ENCODE measurements at regions not wholly inside any gene's neighbourhood (a gene's known extent, or its start where the extent isn't known, plus 50 kb on each side); places are given as distances from the start of the nearest gene placed in this dataset.
"Not testable (repeated sequence)": the region's sequence is repeated elsewhere in the genome, so short reads cannot be mapped to it uniquely, and the experiment has no call there.

GRCh38 chr4:160117686-160118085 is 1014.8 kb downstream of the RAPGEF2 start:
- Histone ChIP-seq H4K20me1 (ENCODE audit: control insufficient read depth, extremely low read depth, insufficient read depth, low read length) (no peaks in the 10 kb centered on the region), H3K4me2 (ENCODE audit: control insufficient read depth, extremely low read depth, insufficient read depth, low read depth, low read length) (no peak overlapping the region), H2AFZ (ENCODE audit: control insufficient read depth, low read length) (no peak overlapping the region), H3K4me1 (ENCODE audit: control insufficient read depth, extremely low read depth, insufficient read depth, low read length) (no peaks in the 10 kb centered on the region), H3K4me3 (ENCODE audit: control insufficient read depth in 2 of 3, extremely low read depth in 1 of 3, insufficient read depth in 2 of 3, low read depth in 1 of 3, low read length in 3 of 3) (no peak overlapping the region), H3K9me3 (ENCODE audit: control insufficient read depth, low read depth, low read length) (no peaks in the 10 kb centered on the region), H3K27me3 (ENCODE audit: control insufficient read depth, extremely low read depth, insufficient read depth, low read length) (no peaks in the 10 kb centered on the region), H3K9me1 (ENCODE audit: control insufficient read depth, extremely low read depth, insufficient read depth, low read length) (no peaks in the 10 kb centered on the region), H3K9ac (ENCODE audit: control insufficient read depth, extremely low read depth, insufficient read depth, low read length) (no peak overlapping the region), H3K27ac (ENCODE audit: control insufficient read depth, insufficient read depth, low read length) (no peak overlapping the region), H3K79me2 (ENCODE audit: control insufficient read depth, insufficient read depth, low read length) (no peaks in the 10 kb centered on the region), H3K36me3 (ENCODE audit: control insufficient read depth in 2 of 2, extremely low read depth in 1 of 2, insufficient read depth in 2 of 2, low read length in 2 of 2) (no peaks in the 10 kb centered on the region)
- no peak for DNase-seq (ENCODE audit: low read depth, low spot score)
- no peak for FAIRE-seq
- dilution Hi-C loops (cut with MboI; ENCODE audit: extremely low pct_ligation_motif_present, low sequenced_read_pairs): no loop called here
- TF ChIP-seq, protein P1, sequence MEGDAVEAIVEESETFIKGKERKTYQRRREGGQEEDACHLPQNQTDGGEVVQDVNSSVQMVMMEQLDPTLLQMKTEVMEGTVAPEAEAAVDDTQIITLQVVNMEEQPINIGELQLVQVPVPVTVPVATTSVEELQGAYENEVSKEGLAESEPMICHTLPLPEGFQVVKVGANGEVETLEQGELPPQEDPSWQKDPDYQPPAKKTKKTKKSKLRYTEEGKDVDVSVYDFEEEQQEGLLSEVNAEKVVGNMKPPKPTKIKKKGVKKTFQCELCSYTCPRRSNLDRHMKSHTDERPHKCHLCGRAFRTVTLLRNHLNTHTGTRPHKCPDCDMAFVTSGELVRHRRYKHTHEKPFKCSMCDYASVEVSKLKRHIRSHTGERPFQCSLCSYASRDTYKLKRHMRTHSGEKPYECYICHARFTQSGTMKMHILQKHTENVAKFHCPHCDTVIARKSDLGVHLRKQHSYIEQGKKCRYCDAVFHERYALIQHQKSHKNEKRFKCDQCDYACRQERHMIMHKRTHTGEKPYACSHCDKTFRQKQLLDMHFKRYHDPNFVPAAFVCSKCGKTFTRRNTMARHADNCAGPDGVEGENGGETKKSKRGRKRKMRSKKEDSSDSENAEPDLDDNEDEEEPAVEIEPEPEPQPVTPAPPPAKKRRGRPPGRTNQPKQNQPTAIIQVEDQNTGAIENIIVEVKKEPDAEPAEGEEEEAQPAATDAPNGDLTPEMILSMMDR (optimal IDR thresholded peaks at IDR 0.05 in 1 of 3, IDR thresholded peaks at IDR 0.05 in 1 of 3, conservative IDR thresholded peaks at IDR 0.05 in 1 of 3; ENCODE audit: extremely low read depth in 1 of 3, insufficient read depth in 2 of 3, low read length in 3 of 3): no peak
- TF ChIP-seq EZH2 (IDR thresholded peaks at IDR 0.05; ENCODE audit: low read length): no peak

DNA sequence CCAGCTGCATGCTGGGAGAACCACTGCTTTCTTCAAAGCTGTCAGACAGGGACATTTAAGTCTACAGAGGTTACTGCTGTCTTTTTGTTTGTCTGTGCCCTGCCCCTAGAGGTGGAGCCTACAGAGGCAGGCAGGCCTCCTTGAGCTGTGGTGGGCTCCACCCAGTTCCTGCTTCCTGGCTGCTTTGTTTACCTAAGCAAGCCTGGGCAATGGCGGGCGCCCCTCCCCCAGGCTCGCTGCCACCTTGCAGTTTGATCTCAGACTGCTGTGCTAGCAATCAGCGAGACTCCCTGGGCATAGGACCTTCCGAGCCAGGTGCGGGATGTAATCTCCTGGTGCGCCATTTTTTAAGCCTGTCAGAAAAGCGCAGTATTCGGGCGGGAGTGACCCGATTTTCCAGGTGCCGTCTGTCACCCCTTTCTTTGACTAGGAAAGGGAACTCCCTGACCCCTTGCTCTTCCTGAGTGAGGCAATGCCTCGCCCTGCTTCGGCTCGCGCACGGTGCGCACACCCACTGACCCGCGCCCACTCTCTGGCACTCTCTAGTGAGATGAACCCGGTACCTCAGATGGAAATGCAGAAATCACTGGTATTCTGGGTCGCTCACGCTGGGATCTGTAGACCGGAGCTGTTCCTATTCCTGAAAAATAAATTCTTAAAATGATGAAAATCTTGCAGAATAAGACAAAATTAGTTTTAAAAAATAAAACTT is 1022.9 kb downstream of the RAPGEF2 start:
- H3K4me2 ChIP-seq (ENCODE audit: control insufficient read depth, extremely low read depth, insufficient read depth, low read depth, low read length); DNase-seq (ENCODE audit: low read depth, low spot score); H4K20me1 ChIP-seq (ENCODE audit: control insufficient read depth, extremely low read depth, insufficient read depth, low read length); H3K27me3 ChIP-seq (ENCODE audit: control insufficient read depth, extremely low read depth, insufficient read depth, low read length); H3K79me2 ChIP-seq (ENCODE audit: control insufficient read depth, insufficient read depth, low read length); H3K9me3 ChIP-seq (ENCODE audit: control insufficient read depth, low read depth, low read length); H2AFZ ChIP-seq (ENCODE audit: control insufficient read depth, low read length); H3K4me1 ChIP-seq (ENCODE audit: control insufficient read depth, extremely low read depth, insufficient read depth, low read length); dilution Hi-C loops (cut with MboI; ENCODE audit: extremely low pct_ligation_motif_present, low sequenced_read_pairs); H3K27ac ChIP-seq (ENCODE audit: control insufficient read depth, insufficient read depth, low read length); H3K9me1 ChIP-seq (ENCODE audit: control insufficient read depth, extremely low read depth, insufficient read depth, low read length); H3K4me3 ChIP-seq (ENCODE audit: control insufficient read depth in 2 of 3, extremely low read depth in 1 of 3, insufficient read depth in 2 of 3, low read depth in 1 of 3, low read length in 3 of 3); H3K36me3 ChIP-seq (ENCODE audit: control insufficient read depth in 2 of 2, extremely low read depth in 1 of 2, insufficient read depth in 2 of 2, low read length in 2 of 2); FAIRE-seq; H3K9ac ChIP-seq (ENCODE audit: control insufficient read depth, extremely low read depth, insufficient read depth, low read length): not testable (repeated sequence)

- H4K20me1 ChIP-seq (ENCODE audit: control insufficient read depth, extremely low read depth, insufficient read depth, low read length): no peaks in the 10 kb centered on the region
- H3K36me3 ChIP-seq (ENCODE audit: control insufficient read depth in 2 of 2, extremely low read depth in 1 of 2, insufficient read depth in 2 of 2, low read length in 2 of 2): no peaks in the 10 kb centered on the region
- dilution Hi-C loops (cut with MboI; ENCODE audit: extremely low pct_ligation_motif_present, low sequenced_read_pairs): no loop called here
- H3K9ac ChIP-seq (ENCODE audit: control insufficient read depth, extremely low read depth, insufficient read depth, low read length): no peak overlapping the region
- DNase-seq (ENCODE audit: low read depth, low spot score): no peak
- TF ChIP-seq, protein P1 (optimal IDR thresholded peaks at IDR 0.05 in 1 of 3, IDR thresholded peaks at IDR 0.05 in 1 of 3, conservative IDR thresholded peaks at IDR 0.05 in 1 of 3; ENCODE audit: extremely low read depth in 1 of 3, insufficient read depth in 2 of 3, low read length in 3 of 3): no peak
- no peak for TF ChIP-seq EZH2 (IDR thresholded peaks at IDR 0.05; ENCODE audit: low read length)
- H3K27me3 ChIP-seq (ENCODE audit: control insufficient read depth, extremely low read depth, insufficient read depth, low read length): no peaks in the 10 kb centered on the region
- no peak for FAIRE-seq
- no peaks in the 10 kb centered on the region for H3K4me1 ChIP-seq (ENCODE audit: control insufficient read depth, extremely low read depth, insufficient read depth, low read length)
- H2AFZ ChIP-seq (ENCODE audit: control insufficient read depth, low read length): no peak overlapping the region
- no peaks in the 10 kb centered on the region for H3K9me1 ChIP-seq (ENCODE audit: control insufficient read depth, extremely low read depth, insufficient read depth, low read length)
- no peak overlapping the region for H3K4me3 ChIP-seq (ENCODE audit: control insufficient read depth in 2 of 3, extremely low read depth in 1 of 3, insufficient read depth in 2 of 3, low read depth in 1 of 3, low read length in 3 of 3)
- H3K79me2 ChIP-seq (ENCODE audit: control insufficient read depth, insufficient read depth, low read length): no peaks in the 10 kb centered on the region
- no peak overlapping the region for H3K27ac ChIP-seq (ENCODE audit: control insufficient read depth, insufficient read depth, low read length)
- H3K9me3 ChIP-seq (ENCODE audit: control insufficient read depth, low read depth, low read length): peaks cover 2% of the 10 kb centered on the region
- no peak overlapping the region for H3K4me2 ChIP-seq (ENCODE audit: control insufficient read depth, extremely low read depth, insufficient read depth, low read depth, low read length)
Observed at GRCh38 chr4:160127211-160127610, 1024.3 kb downstream of the RAPGEF2 start.

Measured in keratinocyte (primary cell).